ENCODE measurements at regions not wholly inside any gene's neighbourhood (a gene's known extent, or its start where the extent isn't known, plus 50 kb on each side); places are given as distances from the start of the nearest gene placed in this dataset.
A peak's percentile ranks its signal among the peaks of the same experiment; 100 is the strongest.

DNA sequence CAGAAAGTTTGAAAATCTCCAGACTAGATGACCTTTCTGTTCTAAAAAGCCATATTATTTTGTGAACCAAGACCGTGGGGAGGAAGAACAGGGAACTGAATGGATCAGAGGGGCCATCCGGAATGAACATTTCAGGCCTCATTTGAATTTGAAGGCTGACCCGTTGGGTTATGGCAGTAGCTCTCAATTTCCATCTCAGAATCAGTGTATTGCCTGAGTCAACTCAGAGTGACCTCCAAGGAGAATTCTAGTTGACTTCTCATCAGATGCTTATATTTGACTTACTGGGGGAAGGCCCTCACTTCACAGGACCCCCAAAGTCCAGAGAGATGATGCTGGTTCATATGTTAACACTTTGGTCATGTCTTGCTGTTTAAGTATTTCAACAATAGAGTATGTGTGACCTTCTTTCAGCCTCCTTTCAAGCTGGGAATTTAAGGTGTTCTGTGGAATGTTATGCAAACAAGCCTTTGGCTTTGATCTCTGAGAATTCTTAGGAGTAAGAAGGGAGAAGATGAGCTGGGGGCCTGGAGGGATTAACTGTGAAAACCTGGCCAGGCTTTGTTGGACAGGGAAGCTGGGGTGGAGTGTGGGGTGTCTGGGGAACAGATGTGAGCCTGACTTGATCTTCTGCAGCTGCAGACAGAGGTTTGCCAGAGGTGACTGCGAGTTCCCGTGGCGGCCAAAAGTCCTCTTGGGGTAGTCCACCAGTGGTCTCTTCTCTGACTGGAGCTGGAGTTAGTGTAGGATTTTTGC is 111.2 kb upstream of the RGMA start:
- TF ChIP-seq CTCF (IDR thresholded peaks at IDR 0.05; ENCODE audit: insufficient read depth, low read length) (no peak), GABPA (IDR thresholded peaks at IDR 0.05; ENCODE audit: low read depth) (no peak), SPI1 (IDR thresholded peaks at IDR 0.05; ENCODE audit: borderline replicate concordance, low read depth) (no peak), POLR2AphosphoS5 (IDR thresholded peaks at IDR 0.05; ENCODE audit: low read depth) (no peak)
- TF ChIP-seq, protein P1, sequence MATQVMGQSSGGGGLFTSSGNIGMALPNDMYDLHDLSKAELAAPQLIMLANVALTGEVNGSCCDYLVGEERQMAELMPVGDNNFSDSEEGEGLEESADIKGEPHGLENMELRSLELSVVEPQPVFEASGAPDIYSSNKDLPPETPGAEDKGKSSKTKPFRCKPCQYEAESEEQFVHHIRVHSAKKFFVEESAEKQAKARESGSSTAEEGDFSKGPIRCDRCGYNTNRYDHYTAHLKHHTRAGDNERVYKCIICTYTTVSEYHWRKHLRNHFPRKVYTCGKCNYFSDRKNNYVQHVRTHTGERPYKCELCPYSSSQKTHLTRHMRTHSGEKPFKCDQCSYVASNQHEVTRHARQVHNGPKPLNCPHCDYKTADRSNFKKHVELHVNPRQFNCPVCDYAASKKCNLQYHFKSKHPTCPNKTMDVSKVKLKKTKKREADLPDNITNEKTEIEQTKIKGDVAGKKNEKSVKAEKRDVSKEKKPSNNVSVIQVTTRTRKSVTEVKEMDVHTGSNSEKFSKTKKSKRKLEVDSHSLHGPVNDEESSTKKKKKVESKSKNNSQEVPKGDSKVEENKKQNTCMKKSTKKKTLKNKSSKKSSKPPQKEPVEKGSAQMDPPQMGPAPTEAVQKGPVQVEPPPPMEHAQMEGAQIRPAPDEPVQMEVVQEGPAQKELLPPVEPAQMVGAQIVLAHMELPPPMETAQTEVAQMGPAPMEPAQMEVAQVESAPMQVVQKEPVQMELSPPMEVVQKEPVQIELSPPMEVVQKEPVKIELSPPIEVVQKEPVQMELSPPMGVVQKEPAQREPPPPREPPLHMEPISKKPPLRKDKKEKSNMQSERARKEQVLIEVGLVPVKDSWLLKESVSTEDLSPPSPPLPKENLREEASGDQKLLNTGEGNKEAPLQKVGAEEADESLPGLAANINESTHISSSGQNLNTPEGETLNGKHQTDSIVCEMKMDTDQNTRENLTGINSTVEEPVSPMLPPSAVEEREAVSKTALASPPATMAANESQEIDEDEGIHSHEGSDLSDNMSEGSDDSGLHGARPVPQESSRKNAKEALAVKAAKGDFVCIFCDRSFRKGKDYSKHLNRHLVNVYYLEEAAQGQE (IDR thresholded peaks at IDR 0.05; ENCODE audit: insufficient replicate concordance, low read depth): no peak
- Histone ChIP-seq H3K27ac (replicated peaks) (no peak overlapping the region), H3K27me3 (ENCODE audit: insufficient read depth, poor library complexity, severe bottlenecking) (peaks cover 2% of the 10 kb centered on the region), H3K4me3 (replicated peaks; ENCODE audit: insufficient read depth, low read length) (no peak overlapping the region)
- no peak for DNase-seq (ENCODE audit: low read depth in 1 of 2, low spot score in 1 of 2)

GRCh38 chr15:93196135-93196670 is 107.2 kb upstream of the RGMA start:
- TF ChIP-seq, protein P1 (IDR thresholded peaks at IDR 0.05; ENCODE audit: insufficient replicate concordance, low read depth): no peak
- TF ChIP-seq POLR2AphosphoS5 (IDR thresholded peaks at IDR 0.05; ENCODE audit: low read depth): no peak
- TF ChIP-seq SPI1 (IDR thresholded peaks at IDR 0.05; ENCODE audit: borderline replicate concordance, low read depth): no peak
- TF ChIP-seq GABPA (IDR thresholded peaks at IDR 0.05; ENCODE audit: low read depth): no peak
- TF ChIP-seq CTCF (IDR thresholded peaks at IDR 0.05; ENCODE audit: insufficient read depth, low read length): no peak
- DNase-seq (ENCODE audit: low read depth in 1 of 2, low spot score in 1 of 2): peak in 1 of 2 experiments; percentile 17
- H3K4me3 ChIP-seq (replicated peaks; ENCODE audit: insufficient read depth, low read length): no peak overlapping the region
- H3K27ac ChIP-seq (replicated peaks): no peak overlapping the region
- peaks cover under 1% of the 10 kb centered on the region for H3K27me3 ChIP-seq (ENCODE audit: insufficient read depth, poor library complexity, severe bottlenecking)

- Histone ChIP-seq H3K27me3 (ENCODE audit: insufficient read depth, poor library complexity, severe bottlenecking) (no peaks in the 10 kb centered on the region), H3K4me3 (replicated peaks; ENCODE audit: insufficient read depth, low read length) (no peak overlapping the region), H3K27ac (replicated peaks) (no peak overlapping the region)
- peak; percentile 3 to 4 for DNase-seq (ENCODE audit: low read depth in 1 of 2, low spot score in 1 of 2)
- peak; percentile 51; the same call in 1 of the 2 replicates for TF ChIP-seq SPI1 (IDR thresholded peaks at IDR 0.05; ENCODE audit: borderline replicate concordance, low read depth)
- TF ChIP-seq, protein P1 (IDR thresholded peaks at IDR 0.05; ENCODE audit: insufficient replicate concordance, low read depth): no peak
Measured at GRCh38 chr15:93195109-93195508, 106.1 kb upstream of the RGMA start.

Measured in HL-60 (cell line).